MM.1S (cell line): ENCODE measurements at regions not wholly inside any gene's neighbourhood (a gene's known extent, or its start where the extent isn't known, plus 50 kb on each side); places are given as distances from the start of the nearest gene placed in this dataset.

Experiments used
- EZH2 ChIP-seq: fragments of 300-600 bp; sonication (generic); optimal IDR thresholded peaks from 2 replicates; pipeline ENCODE3; 2017; ENCODE audit warnings: low read depth, mild to moderate bottlenecking, antibody characterized with exemption, low read length, mixed read lengths
- TF ChIP-seq, protein P1 (sequence below): fragments of 300-600 bp; sonication (generic); IDR thresholded peaks from 2 replicates; pipeline ENCODE4 v1.5.1; 2016; ENCODE audit warnings: antibody characterized with exemption, low read length, mixed read lengths

DNA sequence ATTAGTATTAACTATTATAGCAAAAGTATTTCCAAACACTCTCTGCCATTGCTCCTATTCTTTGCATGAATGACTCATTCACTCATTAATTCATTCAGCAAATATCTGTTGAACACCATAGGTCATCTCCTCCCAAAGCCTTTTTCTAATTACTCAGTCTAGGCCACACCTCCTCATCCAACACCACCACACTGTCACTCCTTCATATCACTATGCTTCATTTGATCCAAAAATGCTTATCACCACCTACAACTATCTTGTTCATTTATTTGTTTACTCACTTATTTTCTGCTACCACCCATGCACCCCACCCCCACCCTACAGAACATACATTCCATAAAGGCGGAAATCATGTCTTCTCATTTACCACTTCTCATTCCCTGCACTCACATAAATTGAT is 94.4 kb upstream of the TNFSF4 start:
- TF ChIP-seq, protein P1, sequence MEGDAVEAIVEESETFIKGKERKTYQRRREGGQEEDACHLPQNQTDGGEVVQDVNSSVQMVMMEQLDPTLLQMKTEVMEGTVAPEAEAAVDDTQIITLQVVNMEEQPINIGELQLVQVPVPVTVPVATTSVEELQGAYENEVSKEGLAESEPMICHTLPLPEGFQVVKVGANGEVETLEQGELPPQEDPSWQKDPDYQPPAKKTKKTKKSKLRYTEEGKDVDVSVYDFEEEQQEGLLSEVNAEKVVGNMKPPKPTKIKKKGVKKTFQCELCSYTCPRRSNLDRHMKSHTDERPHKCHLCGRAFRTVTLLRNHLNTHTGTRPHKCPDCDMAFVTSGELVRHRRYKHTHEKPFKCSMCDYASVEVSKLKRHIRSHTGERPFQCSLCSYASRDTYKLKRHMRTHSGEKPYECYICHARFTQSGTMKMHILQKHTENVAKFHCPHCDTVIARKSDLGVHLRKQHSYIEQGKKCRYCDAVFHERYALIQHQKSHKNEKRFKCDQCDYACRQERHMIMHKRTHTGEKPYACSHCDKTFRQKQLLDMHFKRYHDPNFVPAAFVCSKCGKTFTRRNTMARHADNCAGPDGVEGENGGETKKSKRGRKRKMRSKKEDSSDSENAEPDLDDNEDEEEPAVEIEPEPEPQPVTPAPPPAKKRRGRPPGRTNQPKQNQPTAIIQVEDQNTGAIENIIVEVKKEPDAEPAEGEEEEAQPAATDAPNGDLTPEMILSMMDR: no peak
- TF ChIP-seq EZH2: no peak
